ENCODE measurements at regions not wholly inside any gene's neighbourhood (a gene's known extent, or its start where the extent isn't known, plus 50 kb on each side); places are given as distances from the start of the nearest gene placed in this dataset.

DNA sequence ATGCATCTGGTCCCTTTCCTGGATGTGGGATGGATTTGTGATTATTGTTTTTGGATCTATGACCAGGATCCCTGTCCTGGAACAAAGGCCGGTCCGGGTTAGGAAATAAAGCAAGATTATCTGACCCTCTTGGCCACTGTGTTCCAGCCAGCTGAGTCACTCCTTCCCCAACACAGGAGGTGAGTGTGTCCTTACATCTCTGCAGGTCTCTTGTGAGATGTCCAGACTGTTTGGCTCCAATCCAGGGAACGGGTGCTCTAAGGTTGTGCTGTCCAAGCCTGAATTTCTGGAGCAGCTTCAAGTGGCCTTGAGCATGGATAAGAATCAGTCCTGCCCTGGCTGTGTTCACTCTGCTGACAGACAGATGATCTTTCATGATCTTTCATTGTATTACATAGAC, 136.5 kb upstream of the CCL2 start:
- no peak for ATAC-seq

DNA sequence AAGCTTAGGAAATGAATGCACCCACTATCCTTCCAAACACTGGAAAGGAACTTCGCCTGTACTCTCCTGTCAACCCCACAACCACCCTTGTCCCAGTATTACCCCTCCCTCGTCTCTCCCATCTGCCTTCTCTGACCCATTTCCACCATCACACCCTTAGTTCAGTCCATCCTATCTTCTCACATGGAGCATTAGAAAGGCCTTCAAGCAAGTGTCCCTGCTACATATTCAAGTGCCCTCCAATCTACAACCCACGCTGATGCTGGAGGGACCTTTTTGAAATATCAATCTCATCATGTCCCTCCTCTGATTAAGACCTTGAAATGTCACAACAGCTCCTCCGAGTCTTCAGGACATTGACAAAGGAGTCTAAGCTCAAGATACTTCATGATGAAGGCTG, 133.8 kb upstream of the CCL2 start:
- ATAC-seq = no peak
- no peak for TF ChIP-seq PPARA (CRISPR knock-in tag; IDR thresholded peaks at IDR 0.05; ENCODE audit: borderline replicate concordance)
- TF ChIP-seq, protein P1, sequence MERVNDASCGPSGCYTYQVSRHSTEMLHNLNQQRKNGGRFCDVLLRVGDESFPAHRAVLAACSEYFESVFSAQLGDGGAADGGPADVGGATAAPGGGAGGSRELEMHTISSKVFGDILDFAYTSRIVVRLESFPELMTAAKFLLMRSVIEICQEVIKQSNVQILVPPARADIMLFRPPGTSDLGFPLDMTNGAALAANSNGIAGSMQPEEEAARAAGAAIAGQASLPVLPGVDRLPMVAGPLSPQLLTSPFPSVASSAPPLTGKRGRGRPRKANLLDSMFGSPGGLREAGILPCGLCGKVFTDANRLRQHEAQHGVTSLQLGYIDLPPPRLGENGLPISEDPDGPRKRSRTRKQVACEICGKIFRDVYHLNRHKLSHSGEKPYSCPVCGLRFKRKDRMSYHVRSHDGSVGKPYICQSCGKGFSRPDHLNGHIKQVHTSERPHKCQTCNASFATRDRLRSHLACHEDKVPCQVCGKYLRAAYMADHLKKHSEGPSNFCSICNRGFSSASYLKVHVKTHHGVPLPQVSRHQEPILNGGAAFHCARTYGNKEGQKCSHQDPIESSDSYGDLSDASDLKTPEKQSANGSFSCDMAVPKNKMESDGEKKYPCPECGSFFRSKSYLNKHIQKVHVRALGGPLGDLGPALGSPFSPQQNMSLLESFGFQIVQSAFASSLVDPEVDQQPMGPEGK (CRISPR knock-in tag; IDR thresholded peaks at IDR 0.05; ENCODE audit: borderline replicate concordance) = no peak
- TF ChIP-seq ESRRG (CRISPR knock-in tag; IDR thresholded peaks at IDR 0.05) = no peak

More for the DNA sequence above, 136.5 kb upstream of the CCL2 start:
- TF ChIP-seq ZFP30 (CRISPR knock-in tag; IDR thresholded peaks at IDR 0.05) (no peak), ZFP3 (CRISPR knock-in tag; IDR thresholded peaks at IDR 0.05) (no peak), ESRRG (CRISPR knock-in tag; IDR thresholded peaks at IDR 0.05) (no peak), ZC3H10 (CRISPR knock-in tag; IDR thresholded peaks at IDR 0.05) (no peak), SNAI2 (CRISPR knock-in tag; IDR thresholded peaks at IDR 0.05) (no peak), ZNF70 (CRISPR knock-in tag; IDR thresholded peaks at IDR 0.05) (no peak), ARNTL (CRISPR knock-in tag; IDR thresholded peaks at IDR 0.05; ENCODE audit: borderline replicate concordance, low read depth) (no peak), OSR1 (CRISPR knock-in tag; IDR thresholded peaks at IDR 0.05) (no peak), CSDC2 (CRISPR knock-in tag; IDR thresholded peaks at IDR 0.05) (no peak), PPARA (CRISPR knock-in tag; IDR thresholded peaks at IDR 0.05; ENCODE audit: borderline replicate concordance) (no peak), ZNF565 (CRISPR knock-in tag; conservative IDR thresholded peaks at IDR 0.05; ENCODE audit: low read depth) (no peak), ISL1 (CRISPR knock-in tag; IDR thresholded peaks at IDR 0.05) (no peak)
- TF ChIP-seq, protein P2, sequence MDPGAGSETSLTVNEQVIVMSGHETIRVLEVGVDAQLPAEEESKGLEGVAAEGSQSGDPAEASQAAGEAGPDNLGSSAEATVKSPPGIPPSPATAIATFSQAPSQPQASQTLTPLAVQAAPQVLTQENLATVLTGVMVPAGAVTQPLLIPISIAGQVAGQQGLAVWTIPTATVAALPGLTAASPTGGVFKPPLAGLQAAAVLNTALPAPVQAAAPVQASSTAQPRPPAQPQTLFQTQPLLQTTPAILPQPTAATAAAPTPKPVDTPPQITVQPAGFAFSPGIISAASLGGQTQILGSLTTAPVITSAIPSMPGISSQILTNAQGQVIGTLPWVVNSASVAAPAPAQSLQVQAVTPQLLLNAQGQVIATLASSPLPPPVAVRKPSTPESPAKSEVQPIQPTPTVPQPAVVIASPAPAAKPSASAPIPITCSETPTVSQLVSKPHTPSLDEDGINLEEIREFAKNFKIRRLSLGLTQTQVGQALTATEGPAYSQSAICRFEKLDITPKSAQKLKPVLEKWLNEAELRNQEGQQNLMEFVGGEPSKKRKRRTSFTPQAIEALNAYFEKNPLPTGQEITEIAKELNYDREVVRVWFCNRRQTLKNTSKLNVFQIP (CRISPR knock-in tag; IDR thresholded peaks at IDR 0.05; ENCODE audit: borderline replicate concordance, low read depth) = no peak
- TF ChIP-seq, protein P1 (CRISPR knock-in tag; IDR thresholded peaks at IDR 0.05; ENCODE audit: borderline replicate concordance) = no peak
- TF ChIP-seq, protein P3, sequence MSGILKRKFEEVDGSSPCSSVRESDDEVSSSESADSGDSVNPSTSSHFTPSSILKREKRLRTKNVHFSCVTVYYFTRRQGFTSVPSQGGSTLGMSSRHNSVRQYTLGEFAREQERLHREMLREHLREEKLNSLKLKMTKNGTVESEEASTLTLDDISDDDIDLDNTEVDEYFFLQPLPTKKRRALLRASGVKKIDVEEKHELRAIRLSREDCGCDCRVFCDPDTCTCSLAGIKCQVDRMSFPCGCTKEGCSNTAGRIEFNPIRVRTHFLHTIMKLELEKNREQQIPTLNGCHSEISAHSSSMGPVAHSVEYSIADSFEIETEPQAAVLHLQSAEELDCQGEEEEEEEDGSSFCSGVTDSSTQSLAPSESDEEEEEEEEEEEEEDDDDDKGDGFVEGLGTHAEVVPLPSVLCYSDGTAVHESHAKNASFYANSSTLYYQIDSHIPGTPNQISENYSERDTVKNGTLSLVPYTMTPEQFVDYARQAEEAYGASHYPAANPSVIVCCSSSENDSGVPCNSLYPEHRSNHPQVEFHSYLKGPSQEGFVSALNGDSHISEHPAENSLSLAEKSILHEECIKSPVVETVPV (CRISPR knock-in tag; IDR thresholded peaks at IDR 0.05) = no peak
- TF ChIP-seq, protein P4, sequence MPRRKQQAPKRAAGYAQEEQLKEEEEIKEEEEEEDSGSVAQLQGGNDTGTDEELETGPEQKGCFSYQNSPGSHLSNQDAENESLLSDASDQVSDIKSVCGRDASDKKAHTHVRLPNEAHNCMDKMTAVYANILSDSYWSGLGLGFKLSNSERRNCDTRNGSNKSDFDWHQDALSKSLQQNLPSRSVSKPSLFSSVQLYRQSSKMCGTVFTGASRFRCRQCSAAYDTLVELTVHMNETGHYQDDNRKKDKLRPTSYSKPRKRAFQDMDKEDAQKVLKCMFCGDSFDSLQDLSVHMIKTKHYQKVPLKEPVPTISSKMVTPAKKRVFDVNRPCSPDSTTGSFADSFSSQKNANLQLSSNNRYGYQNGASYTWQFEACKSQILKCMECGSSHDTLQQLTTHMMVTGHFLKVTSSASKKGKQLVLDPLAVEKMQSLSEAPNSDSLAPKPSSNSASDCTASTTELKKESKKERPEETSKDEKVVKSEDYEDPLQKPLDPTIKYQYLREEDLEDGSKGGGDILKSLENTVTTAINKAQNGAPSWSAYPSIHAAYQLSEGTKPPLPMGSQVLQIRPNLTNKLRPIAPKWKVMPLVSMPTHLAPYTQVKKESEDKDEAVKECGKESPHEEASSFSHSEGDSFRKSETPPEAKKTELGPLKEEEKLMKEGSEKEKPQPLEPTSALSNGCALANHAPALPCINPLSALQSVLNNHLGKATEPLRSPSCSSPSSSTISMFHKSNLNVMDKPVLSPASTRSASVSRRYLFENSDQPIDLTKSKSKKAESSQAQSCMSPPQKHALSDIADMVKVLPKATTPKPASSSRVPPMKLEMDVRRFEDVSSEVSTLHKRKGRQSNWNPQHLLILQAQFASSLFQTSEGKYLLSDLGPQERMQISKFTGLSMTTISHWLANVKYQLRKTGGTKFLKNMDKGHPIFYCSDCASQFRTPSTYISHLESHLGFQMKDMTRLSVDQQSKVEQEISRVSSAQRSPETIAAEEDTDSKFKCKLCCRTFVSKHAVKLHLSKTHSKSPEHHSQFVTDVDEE (CRISPR knock-in tag; IDR thresholded peaks at IDR 0.05) = no peak

DNA sequence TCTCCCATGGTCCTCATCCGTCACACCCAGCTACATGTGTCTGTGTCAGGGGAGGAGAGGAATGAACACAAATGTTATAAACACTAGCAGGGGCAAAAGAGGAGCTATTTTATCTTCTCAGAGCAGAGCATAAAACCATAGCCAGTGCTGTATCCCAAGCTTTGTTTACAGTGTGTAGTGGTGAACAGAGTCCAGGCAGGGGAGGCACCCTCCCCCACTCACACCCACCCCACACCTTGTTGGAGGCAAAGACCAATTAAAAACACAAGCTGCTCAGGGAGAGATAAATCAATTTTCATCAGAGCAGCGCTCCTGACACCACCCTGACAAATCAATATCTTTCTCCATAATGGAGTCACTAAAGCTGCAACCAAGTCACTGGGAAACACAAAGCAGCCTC, 132.6 kb upstream of the CCL2 start:
- ATAC-seq = no peak
- no peak for TF ChIP-seq ZNF70 (CRISPR knock-in tag; IDR thresholded peaks at IDR 0.05)
- TF ChIP-seq, protein P5, sequence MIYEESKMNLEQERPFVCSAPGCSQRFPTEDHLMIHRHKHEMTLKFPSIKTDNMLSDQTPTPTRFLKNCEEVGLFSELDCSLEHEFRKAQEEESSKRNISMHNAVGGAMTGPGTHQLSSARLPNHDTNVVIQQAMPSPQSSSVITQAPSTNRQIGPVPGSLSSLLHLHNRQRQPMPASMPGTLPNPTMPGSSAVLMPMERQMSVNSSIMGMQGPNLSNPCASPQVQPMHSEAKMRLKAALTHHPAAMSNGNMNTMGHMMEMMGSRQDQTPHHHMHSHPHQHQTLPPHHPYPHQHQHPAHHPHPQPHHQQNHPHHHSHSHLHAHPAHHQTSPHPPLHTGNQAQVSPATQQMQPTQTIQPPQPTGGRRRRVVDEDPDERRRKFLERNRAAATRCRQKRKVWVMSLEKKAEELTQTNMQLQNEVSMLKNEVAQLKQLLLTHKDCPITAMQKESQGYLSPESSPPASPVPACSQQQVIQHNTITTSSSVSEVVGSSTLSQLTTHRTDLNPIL (CRISPR knock-in tag; IDR thresholded peaks at IDR 0.05; ENCODE audit: low read depth) = no peak
- TF ChIP-seq, protein P3 (CRISPR knock-in tag; IDR thresholded peaks at IDR 0.05) = no peak
- TF ChIP-seq ZC3H10 (CRISPR knock-in tag; IDR thresholded peaks at IDR 0.05) = no peak
- no peak for TF ChIP-seq BACH2 (CRISPR knock-in tag; IDR thresholded peaks at IDR 0.05; ENCODE audit: borderline replicate concordance)
- no peak for TF ChIP-seq TCF4 (CRISPR knock-in tag; IDR thresholded peaks at IDR 0.05; ENCODE audit: borderline replicate concordance)
- TF ChIP-seq ZNF8 (CRISPR knock-in tag; IDR thresholded peaks at IDR 0.05) = no peak
- TF ChIP-seq, protein P4 (CRISPR knock-in tag; IDR thresholded peaks at IDR 0.05) = no peak
- TF ChIP-seq CSDC2 (CRISPR knock-in tag; IDR thresholded peaks at IDR 0.05) = no peak
